Ascending aorta (tissue), 2 donors: ENCODE measurements at regions not wholly inside any gene's neighbourhood (a gene's known extent, or its start where the extent isn't known, plus 50 kb on each side); places are given as distances from the start of the nearest gene placed in this dataset.

Experiments used
- DNase-seq, 2 donors: peaks; one replicate each; pipeline ENCODE4 v3.0.0-alpha.2; 2019; ENCODE audit warnings: low spot score in 2 of 2
- H3K27ac ChIP-seq, 2 donors: fragments of 200-600 bp; sonication (generic); one replicate each; pipeline ENCODE4 v1.5.1; 2016 to 2017; ENCODE audit warnings: mild to moderate bottlenecking in 1 of 2
- H3K27me3 ChIP-seq: fragments of 200-600 bp; sonication (generic); one replicate; pipeline ENCODE4 v1.5.1; 2017
- H3K36me3 ChIP-seq, 2 donors: fragments of 200-600 bp; sonication (generic); one replicate each; pipeline ENCODE4 v1.5.1; 2016
- H3K4me1 ChIP-seq, 2 donors: fragments of 200-600 bp; sonication (generic); one replicate each; pipeline ENCODE4 v1.5.1; 2016 to 2017; ENCODE audit warnings: mild to moderate bottlenecking in 1 of 2
- H3K4me3 ChIP-seq, 2 donors: fragments of 200-600 bp; sonication (generic); one replicate each; pipeline ENCODE4 v1.5.1; 2016 to 2017; ENCODE audit warnings: mild to moderate bottlenecking in 1 of 2
- H3K9me3 ChIP-seq, 2 donors: fragments of 200-600 bp; sonication (generic); one replicate each; pipeline ENCODE4 v1.5.1; 2016
- intact Hi-C: fragments of 100-400 bp; cut with DNase I; formaldehyde crosslinking; loops from one replicate; pipeline ENCODE4 v1.15.1; 2023
- TF ChIP-seq, protein P1 (sequence below), 3 experiments: fragments of 200-600 bp in 2 of 3; fragments of 450-650 bp in 1 of 3; sonication (generic) in 2 of 3; IDR thresholded peaks; one replicate each; pipeline ENCODE4 v1.5.1; 2016 to 2019; ENCODE audit warnings: antibody characterized with exemption in 3 of 3, mild to moderate bottlenecking in 1 of 3, moderate library complexity in 1 of 3

DNA sequence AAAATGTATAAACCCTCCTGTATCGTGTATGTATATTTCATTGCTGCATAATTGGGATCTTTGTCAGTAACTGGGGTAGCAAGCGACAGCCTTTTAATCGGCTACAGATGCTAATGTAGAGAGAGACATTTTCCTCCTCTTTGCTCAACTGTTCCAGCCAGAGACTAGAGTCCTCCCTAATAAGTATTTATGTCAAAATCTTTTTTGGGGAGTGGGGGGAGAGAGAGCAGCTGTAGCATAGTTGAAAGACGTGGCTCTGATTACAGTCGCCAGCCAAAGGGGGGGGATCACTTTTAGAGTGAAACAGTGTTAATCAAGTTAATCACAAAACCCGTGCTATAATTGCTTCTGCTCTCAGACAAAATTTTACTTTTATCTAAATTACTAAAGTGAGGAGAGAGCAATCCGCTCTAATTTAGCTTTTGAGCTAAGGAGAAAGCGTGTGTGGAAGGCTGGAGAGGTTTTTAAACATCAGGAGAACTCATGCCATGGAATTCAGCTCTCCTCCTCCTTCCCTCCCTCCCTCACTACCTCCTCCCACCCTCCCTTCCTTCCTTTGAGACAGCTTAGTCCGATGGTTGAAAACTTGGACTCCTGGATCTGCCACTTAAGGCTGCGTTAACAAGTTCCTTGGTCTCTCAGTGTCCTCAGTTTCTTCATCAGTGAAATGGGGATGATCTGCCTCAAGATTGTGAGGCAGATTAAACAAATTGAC is 87.3 kb upstream of the ZNF618 start:
- TF ChIP-seq, protein P1, sequence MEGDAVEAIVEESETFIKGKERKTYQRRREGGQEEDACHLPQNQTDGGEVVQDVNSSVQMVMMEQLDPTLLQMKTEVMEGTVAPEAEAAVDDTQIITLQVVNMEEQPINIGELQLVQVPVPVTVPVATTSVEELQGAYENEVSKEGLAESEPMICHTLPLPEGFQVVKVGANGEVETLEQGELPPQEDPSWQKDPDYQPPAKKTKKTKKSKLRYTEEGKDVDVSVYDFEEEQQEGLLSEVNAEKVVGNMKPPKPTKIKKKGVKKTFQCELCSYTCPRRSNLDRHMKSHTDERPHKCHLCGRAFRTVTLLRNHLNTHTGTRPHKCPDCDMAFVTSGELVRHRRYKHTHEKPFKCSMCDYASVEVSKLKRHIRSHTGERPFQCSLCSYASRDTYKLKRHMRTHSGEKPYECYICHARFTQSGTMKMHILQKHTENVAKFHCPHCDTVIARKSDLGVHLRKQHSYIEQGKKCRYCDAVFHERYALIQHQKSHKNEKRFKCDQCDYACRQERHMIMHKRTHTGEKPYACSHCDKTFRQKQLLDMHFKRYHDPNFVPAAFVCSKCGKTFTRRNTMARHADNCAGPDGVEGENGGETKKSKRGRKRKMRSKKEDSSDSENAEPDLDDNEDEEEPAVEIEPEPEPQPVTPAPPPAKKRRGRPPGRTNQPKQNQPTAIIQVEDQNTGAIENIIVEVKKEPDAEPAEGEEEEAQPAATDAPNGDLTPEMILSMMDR (IDR thresholded peaks at IDR 0.05), result no peak
- Histone ChIP-seq H3K9me3 (no peaks in the 10 kb centered on the region), H3K27ac (no peak overlapping the region)

GRCh38 chr9:113790093-113790492 is 86.0 kb upstream of the ZNF618 start:
- intact Hi-C loops, result no loop called here
- no peak overlapping the region for H3K4me3 ChIP-seq
- no peaks in the 10 kb centered on the region for H3K36me3 ChIP-seq
- no peak for DNase-seq
- H3K9me3 ChIP-seq, result no peaks in the 10 kb centered on the region
- H3K4me1 ChIP-seq, result no peaks in the 10 kb centered on the region
- no peaks in the 10 kb centered on the region for H3K27me3 ChIP-seq
- TF ChIP-seq, protein P1 (IDR thresholded peaks at IDR 0.05), result no peak
- no peak overlapping the region for H3K27ac ChIP-seq

More for the DNA sequence above, 87.3 kb upstream of the ZNF618 start:
- DNase-seq, result no peak
- no peaks in the 10 kb centered on the region for H3K27me3 ChIP-seq
- intact Hi-C loops, result loop anchor here (10.0 kb wide), 1 partner anchor 54 kb away; no protein-coding TSS in a partner anchor
- no peak overlapping the region for H3K4me3 ChIP-seq
- no peaks in the 10 kb centered on the region for H3K4me1 ChIP-seq
- H3K36me3 ChIP-seq, result no peaks in the 10 kb centered on the region

GRCh38 chr9:113793558-113793957 is 82.6 kb upstream of the ZNF618 start:
- H3K9me3 ChIP-seq, result no peaks in the 10 kb centered on the region
- H3K27ac ChIP-seq, result no peak overlapping the region
- H3K27me3 ChIP-seq, result no peaks in the 10 kb centered on the region
- intact Hi-C loops, result no loop called here
- no peak for DNase-seq
- no peaks in the 10 kb centered on the region for H3K36me3 ChIP-seq
- TF ChIP-seq, protein P1 (IDR thresholded peaks at IDR 0.05), result no peak
- no peak overlapping the region for H3K4me3 ChIP-seq
- H3K4me1 ChIP-seq, result no peaks in the 10 kb centered on the region

DNA sequence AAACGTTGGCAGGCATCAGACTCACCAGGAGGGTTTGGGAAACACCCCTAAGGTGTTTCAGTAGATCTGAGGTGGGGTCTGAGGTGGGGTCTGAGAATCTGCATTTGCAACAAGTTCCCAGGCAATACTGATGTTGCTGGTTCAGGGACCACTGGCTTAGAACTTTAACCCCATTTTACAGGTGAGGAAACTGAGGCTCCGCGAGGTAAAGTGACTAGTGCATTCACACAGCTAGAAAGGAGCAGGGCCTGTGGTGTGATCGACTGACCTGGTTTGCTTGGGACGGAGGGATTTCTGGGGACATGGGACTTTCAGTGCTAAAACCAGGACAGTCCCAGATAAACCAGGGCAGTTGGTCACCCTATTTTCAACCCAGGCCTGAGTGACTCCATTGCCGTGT is 81.4 kb upstream of the ZNF618 start:
- DNase-seq, result no peak
- TF ChIP-seq, protein P1 (IDR thresholded peaks at IDR 0.05), result no peak
- Histone ChIP-seq H3K9me3 (no peaks in the 10 kb centered on the region), H3K27ac (no peak overlapping the region), H3K36me3 (no peaks in the 10 kb centered on the region), H3K4me1 (no peaks in the 10 kb centered on the region), H3K4me3 (no peak overlapping the region), H3K27me3 (no peaks in the 10 kb centered on the region)
- intact Hi-C loops, result no loop called here

GRCh38 chr9:113795811-113796392 is 80.2 kb upstream of the ZNF618 start:
- intact Hi-C loops, result no loop called here
- H3K27ac ChIP-seq, result no peak overlapping the region
- no peak for DNase-seq
- no peaks in the 10 kb centered on the region for H3K9me3 ChIP-seq
- TF ChIP-seq, protein P1 (IDR thresholded peaks at IDR 0.05), result no peak
- no peak overlapping the region for H3K4me3 ChIP-seq
- H3K36me3 ChIP-seq, result no peaks in the 10 kb centered on the region
- no peaks in the 10 kb centered on the region for H3K4me1 ChIP-seq
- H3K27me3 ChIP-seq, result no peaks in the 10 kb centered on the region
